NCI-H1105 (cell line): ENCODE measurements at regions not wholly inside any gene's neighbourhood (a gene's known extent, or its start where the extent isn't known, plus 50 kb on each side); places are given as distances from the start of the nearest gene placed in this dataset.

Experiments
- DNase-seq: peaks from one replicate; lab custom pipeline; 2025; lab: John Stamatoyannopoulos, UW

- DNase-seq, result no peak
Observed at GRCh38 chr4:35559559-35560365, 684.6 kb downstream of the ARAP2 start.

- DNase-seq, result no peak
Observed at GRCh38 chr4:35562861-35563260, 681.5 kb downstream of the ARAP2 start.

GRCh38 chr4:35565640-35566039 lies 678.7 kb downstream of the ARAP2 start:
- DNase-seq, result no peak

- no peak for DNase-seq
Observed at GRCh38 chr4:35591035-35591434, 653.3 kb downstream of the ARAP2 start.

DNA sequence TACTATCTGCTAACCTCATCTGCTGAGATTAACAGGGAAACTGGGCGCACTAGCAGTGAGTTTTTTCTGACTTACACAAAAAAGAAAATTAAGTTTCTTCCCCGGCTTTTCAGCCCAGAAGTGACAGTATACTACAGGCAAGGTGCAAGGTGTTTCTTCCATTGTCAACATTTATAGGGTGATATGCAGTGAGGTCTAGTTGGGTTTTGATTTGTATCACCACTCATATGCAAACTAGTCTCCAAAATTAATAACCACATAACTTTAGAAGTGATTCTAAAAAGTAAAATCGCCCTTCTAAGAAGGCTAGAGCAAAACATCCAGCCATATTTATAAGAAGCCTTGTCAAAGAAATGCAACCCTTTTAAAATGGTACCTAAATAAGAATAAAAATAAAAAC lies 640.1 kb downstream of the ARAP2 start:
- DNase-seq, result no peak

DNA sequence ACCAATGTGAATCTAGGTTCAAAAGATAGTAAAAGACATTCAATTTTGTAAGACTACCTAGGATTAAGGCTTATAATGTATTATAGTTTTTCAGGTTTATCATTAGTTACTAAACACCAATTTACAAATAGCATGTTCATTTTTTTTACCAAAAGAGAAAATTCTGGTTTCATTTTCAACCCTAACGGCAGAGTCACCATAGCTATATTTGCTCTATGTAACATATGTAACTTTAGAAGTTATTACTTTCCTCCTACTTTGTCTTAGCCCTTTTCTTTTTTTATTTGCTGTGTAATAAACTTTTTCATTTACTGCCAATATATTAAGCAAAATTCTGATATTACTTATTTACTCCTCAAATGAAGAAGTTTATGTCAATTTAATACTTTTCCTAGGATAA lies 639.6 kb downstream of the ARAP2 start:
- DNase-seq, result no peak

GRCh38 chr4:35608205-35608604 lies 636.1 kb downstream of the ARAP2 start:
- DNase-seq, result no peak

GRCh38 chr4:35614120-35614519 lies 630.2 kb downstream of the ARAP2 start:
- DNase-seq, result no peak

DNA sequence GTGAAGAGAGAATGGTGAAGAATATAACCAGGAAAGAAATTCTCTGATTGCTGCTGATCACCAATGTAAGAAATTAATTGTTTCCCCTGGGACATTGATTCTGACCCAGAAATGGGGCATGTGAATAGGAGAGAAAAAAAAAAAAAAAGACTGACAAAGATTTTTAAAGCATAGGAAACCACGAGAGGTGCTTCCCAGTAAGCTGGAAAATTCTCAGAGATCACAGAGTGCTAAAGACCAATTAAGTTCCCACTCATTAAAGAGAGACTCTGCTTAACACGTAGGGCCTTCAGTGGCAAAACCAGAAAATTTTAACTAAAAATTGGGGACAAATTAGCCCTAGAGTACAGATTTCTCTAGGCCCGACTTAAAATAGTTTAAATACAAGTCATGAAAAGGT lies 604.4 kb downstream of the ARAP2 start:
- no peak for DNase-seq

DNA sequence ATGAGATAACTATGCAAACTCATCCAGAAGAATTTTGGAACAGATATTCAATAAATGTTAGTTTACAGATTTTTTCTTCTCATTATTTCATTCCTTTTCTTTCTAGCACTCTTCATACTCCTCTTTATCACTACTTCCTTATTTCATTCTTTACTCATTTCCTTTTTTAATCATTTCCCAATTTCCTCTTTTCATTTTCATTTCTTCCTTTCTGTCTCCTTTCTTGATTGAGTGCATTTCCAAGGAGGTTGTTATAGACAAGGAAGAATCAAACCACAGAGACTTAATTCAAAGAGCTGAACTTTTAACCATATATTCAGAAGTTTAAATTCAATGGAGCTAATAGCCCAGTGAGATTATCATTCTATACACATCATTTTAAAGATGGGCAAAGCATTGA lies 600.7 kb downstream of the ARAP2 start:
- DNase-seq, result no peak

GRCh38 chr4:35644591-35644990 lies 599.7 kb downstream of the ARAP2 start:
- DNase-seq, result no peak

- DNase-seq, result no peak
Observed at GRCh38 chr4:35649011-35649410, 595.3 kb downstream of the ARAP2 start.

DNA sequence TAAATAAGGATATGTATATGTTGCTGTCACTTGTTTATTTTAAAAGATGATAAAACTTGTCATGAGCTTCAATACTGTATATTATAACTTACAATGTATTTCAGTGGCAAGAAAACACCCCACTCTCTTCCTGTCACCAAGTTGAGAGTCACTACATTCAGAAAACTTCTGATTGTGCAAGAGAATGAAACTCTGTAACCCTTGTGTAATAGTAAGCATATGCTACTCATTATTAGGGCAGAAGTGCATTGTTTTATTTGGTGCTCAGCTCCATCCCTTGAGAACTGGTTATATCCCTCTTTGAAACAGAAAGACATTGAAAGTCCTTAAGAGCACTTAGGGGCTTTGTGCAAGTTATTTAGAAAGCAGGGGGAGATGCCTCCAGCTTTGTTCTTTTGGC lies 594.5 kb downstream of the ARAP2 start:
- no peak for DNase-seq

- no peak for DNase-seq
Observed at GRCh38 chr4:35652197-35652596, 592.1 kb downstream of the ARAP2 start.

DNA sequence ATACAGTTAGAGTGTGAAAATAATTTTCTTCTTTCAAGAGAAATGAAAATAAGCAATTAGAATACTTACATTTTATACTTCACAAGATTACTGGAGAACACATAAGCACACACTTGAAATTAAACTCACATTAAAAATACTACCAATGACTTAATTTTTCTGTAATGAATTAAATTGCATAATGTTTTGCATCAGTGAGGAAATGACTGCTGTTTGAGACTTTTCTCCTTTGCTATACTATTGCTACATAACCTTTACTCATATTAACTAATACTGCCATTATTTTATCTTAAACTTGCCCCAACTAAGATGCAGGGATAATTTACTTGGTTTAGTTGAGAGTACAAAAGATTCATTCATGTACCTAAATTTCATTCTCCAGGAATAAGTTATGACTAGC lies 590.9 kb downstream of the ARAP2 start:
- no peak for DNase-seq

DNA sequence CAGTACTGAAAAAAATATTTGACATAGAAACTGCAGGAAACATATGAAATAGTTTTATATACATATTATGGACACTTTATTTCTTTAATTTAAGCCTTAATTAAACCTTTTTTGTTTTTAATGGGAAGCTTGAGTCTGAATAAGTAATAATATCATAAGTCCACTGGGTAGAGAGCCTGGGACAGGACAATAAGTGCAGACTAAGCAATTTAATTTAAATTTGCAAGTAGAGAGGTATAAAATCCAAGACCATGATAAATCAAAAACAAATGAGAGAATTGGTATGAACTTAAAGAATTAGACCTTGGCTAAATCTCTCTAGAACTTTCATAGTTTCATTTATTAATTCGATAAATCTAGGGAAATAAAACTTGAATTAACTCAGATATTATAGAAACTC lies 571.2 kb downstream of the ARAP2 start:
- DNase-seq, result no peak

- DNase-seq, result no peak
Observed at GRCh38 chr4:35684755-35685154, 559.6 kb downstream of the ARAP2 start.

- DNase-seq, result no peak
Observed at GRCh38 chr4:35689870-35690269, 554.4 kb downstream of the ARAP2 start.

DNA sequence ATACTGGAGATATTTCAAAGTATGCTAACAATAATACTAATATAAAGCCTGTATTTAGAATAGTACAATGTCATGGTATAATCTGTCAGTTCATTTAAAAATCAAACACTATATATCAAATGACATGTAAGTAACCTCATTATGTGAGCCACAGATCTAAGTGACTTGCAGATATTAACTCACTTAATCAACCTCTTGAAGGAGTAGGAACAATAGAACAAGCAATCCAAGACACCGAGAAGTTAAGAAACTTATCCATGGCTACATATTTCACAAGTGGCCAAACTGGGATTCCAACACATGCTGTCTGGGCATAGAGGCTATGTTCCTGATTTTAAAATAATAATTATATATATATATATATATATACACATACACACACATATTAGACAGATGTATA lies 554.0 kb downstream of the ARAP2 start:
- DNase-seq, result no peak

GRCh38 chr4:35695003-35695402 lies 549.3 kb downstream of the ARAP2 start:
- no peak for DNase-seq

GRCh38 chr4:35695421-35695820 lies 548.9 kb downstream of the ARAP2 start:
- DNase-seq, result no peak

- DNase-seq, result no peak
Observed at GRCh38 chr4:35697210-35697736, 547.0 kb downstream of the ARAP2 start.

DNA sequence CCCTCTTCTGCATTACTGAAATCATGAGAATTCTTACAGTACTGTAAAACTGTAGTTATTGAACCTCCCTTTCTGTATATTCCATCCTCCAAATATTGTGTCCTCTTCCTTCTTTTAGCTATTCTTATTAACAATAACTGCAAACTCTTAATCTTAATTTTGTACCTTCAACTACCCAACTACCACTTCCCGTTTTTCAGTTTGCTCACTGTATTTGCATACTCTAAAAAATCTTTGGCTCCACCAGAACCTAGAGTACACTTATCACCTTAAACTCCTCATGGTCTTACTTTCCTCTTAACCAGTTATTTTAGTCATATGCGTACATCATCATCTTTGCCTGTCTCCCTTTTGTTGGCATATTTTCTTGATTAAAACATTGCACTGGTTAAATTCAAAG lies 543.7 kb downstream of the ARAP2 start:
- DNase-seq, result no peak

DNA sequence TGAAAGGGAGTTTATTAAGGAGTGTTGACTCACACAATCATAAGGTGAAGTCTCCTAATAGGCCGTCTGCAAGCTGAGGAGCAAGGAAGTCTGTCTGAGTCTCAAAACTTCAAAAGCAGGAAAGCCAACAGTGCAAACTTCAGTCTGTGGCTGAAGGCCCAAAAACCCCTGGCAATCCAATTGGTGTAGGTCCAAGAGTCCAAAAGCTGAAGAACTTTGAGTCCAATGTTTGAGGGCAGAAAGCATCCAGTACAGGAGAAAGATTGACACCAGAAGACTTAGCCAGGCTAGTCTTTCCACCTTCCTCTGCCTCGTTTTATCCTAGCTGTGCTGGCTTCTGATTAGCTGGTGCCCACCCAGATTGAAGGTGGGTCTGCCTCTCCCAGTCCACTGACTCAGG lies 535.2 kb downstream of the ARAP2 start:
- no peak for DNase-seq
